Skin of body (tissue), 1 donor: ENCODE measurements at regions not wholly inside any gene's neighbourhood (a gene's known extent, or its start where the extent isn't known, plus 50 kb on each side); places are given as distances from the start of the nearest gene placed in this dataset.

ENCODE experiments used
- DNase-seq: peaks from one replicate; lab custom pipeline; 2025; lab: John Stamatoyannopoulos, UW

GRCh38 chr18:28890791-28891190 is 713.9 kb upstream of the CDH2 start:
- no peak for DNase-seq

GRCh38 chr18:28884304-28884703 is 707.4 kb upstream of the CDH2 start:
- no peak for DNase-seq

- no peak for DNase-seq
Measured at GRCh38 chr18:28880856-28881255, 703.9 kb upstream of the CDH2 start.

- DNase-seq, result no peak
Measured at GRCh38 chr18:28875059-28875458, 698.1 kb upstream of the CDH2 start.

GRCh38 chr18:28863396-28863795 is 686.5 kb upstream of the CDH2 start:
- no peak for DNase-seq

- DNase-seq, result no peak
Measured at GRCh38 chr18:28858248-28858647, 681.3 kb upstream of the CDH2 start.

- DNase-seq, result no peak
Measured at GRCh38 chr18:28855989-28856388, 679.1 kb upstream of the CDH2 start.

GRCh38 chr18:28855524-28855923 is 678.6 kb upstream of the CDH2 start:
- DNase-seq, result peak; percentile 7

GRCh38 chr18:28854964-28855363 is 678.0 kb upstream of the CDH2 start:
- DNase-seq, result no peak

- no peak for DNase-seq
Measured at GRCh38 chr18:28846958-28847357, 670.0 kb upstream of the CDH2 start.

- DNase-seq, result no peak
Measured at GRCh38 chr18:28837100-28837499, 660.2 kb upstream of the CDH2 start.

- DNase-seq, result no peak
Measured at GRCh38 chr18:28834889-28835288, 658.0 kb upstream of the CDH2 start.

- DNase-seq, result no peak
Measured at GRCh38 chr18:28831908-28832307, 655.0 kb upstream of the CDH2 start.

- no peak for DNase-seq
Measured at GRCh38 chr18:28831476-28831875, 654.5 kb upstream of the CDH2 start.

GRCh38 chr18:28826107-28826506 is 649.2 kb upstream of the CDH2 start:
- no peak for DNase-seq

GRCh38 chr18:28824183-28824574 is 647.2 kb upstream of the CDH2 start:
- no peak for DNase-seq

- no peak for DNase-seq
Measured at GRCh38 chr18:28823506-28824182, 646.7 kb upstream of the CDH2 start.

GRCh38 chr18:28820353-28820752 is 643.4 kb upstream of the CDH2 start:
- DNase-seq, result no peak

- no peak for DNase-seq
Measured at GRCh38 chr18:28816155-28816554, 639.2 kb upstream of the CDH2 start.

GRCh38 chr18:28814365-28814764 is 637.4 kb upstream of the CDH2 start:
- DNase-seq, result no peak

GRCh38 chr18:28808373-28808772 is 631.4 kb upstream of the CDH2 start:
- DNase-seq, result no peak

- DNase-seq, result no peak
Measured at GRCh38 chr18:28805491-28805890, 628.6 kb upstream of the CDH2 start.

- no peak for DNase-seq
Measured at GRCh38 chr18:28804512-28805202, 627.7 kb upstream of the CDH2 start.
